Activated CD8-positive, alpha-beta memory T cell treated with anti-CD3 and anti-CD28 coated beads, Interleukin-2, amount 50 U/mL, for 4 hours (primary cell): ENCODE measurements at regions not wholly inside any gene's neighbourhood (a gene's known extent, or its start where the extent isn't known, plus 50 kb on each side); places are given as distances from the start of the nearest gene placed in this dataset.
"Not testable (repeated sequence)": the region's sequence is repeated elsewhere in the genome, so short reads cannot be mapped to it uniquely, and the experiment has no call there.

Source experiments
- DNase-seq: peaks from one replicate; pipeline ENCODE4 v3.0.0-alpha.2; 2020

- DNase-seq: no peak
Observed at GRCh38 chr2:192390401-192390800, 195.7 kb upstream of the TMEFF2 start.

- not testable (repeated sequence) for DNase-seq
Observed at GRCh38 chr2:192384191-192384590, 189.5 kb upstream of the TMEFF2 start.

- DNase-seq: no peak
Observed at GRCh38 chr2:192381082-192381481, 186.3 kb upstream of the TMEFF2 start.

- no peak for DNase-seq
Observed at GRCh38 chr2:192379736-192380135, 185.0 kb upstream of the TMEFF2 start.

GRCh38 chr2:192377173-192377572, 182.4 kb upstream of the TMEFF2 start:
- no peak for DNase-seq

GRCh38 chr2:192373754-192374153, 179.0 kb upstream of the TMEFF2 start:
- DNase-seq: no peak

GRCh38 chr2:192373221-192373620, 178.5 kb upstream of the TMEFF2 start:
- DNase-seq: no peak

- DNase-seq: no peak
Observed at GRCh38 chr2:192369969-192370368, 175.2 kb upstream of the TMEFF2 start.

GRCh38 chr2:192357217-192357616, 162.5 kb upstream of the TMEFF2 start:
- no peak for DNase-seq

GRCh38 chr2:192354512-192355244, 159.9 kb upstream of the TMEFF2 start:
- no peak for DNase-seq

- DNase-seq: no peak
Observed at GRCh38 chr2:192347542-192347941, 152.8 kb upstream of the TMEFF2 start.

GRCh38 chr2:192345287-192345686, 150.6 kb upstream of the TMEFF2 start:
- no peak for DNase-seq

GRCh38 chr2:192333642-192334041, 138.9 kb upstream of the TMEFF2 start:
- no peak for DNase-seq

- DNase-seq: no peak
Observed at GRCh38 chr2:192328297-192328696, 133.6 kb upstream of the TMEFF2 start.

GRCh38 chr2:192327576-192327975, 132.8 kb upstream of the TMEFF2 start:
- no peak for DNase-seq

- DNase-seq: no peak
Observed at GRCh38 chr2:192315543-192315942, 120.8 kb upstream of the TMEFF2 start.

GRCh38 chr2:192314800-192315481, 120.2 kb upstream of the TMEFF2 start:
- no peak for DNase-seq

GRCh38 chr2:192313773-192314172, 119.0 kb upstream of the TMEFF2 start:
- no peak for DNase-seq

- DNase-seq: no peak
Observed at GRCh38 chr2:192311701-192312460, 117.1 kb upstream of the TMEFF2 start.

GRCh38 chr2:192307530-192307929, 112.8 kb upstream of the TMEFF2 start:
- DNase-seq: no peak

GRCh38 chr2:192298664-192299063, 103.9 kb upstream of the TMEFF2 start:
- no peak for DNase-seq

GRCh38 chr2:192292478-192292877, 97.7 kb upstream of the TMEFF2 start:
- no peak for DNase-seq

GRCh38 chr2:192288295-192288694, 93.6 kb upstream of the TMEFF2 start:
- no peak for DNase-seq
